OCI-LY3 (cell line): ENCODE measurements at regions not wholly inside any gene's neighbourhood (a gene's known extent, or its start where the extent isn't known, plus 50 kb on each side); places are given as distances from the start of the nearest gene placed in this dataset.

Experiments used
- H2AFZ ChIP-seq: fragments of 200-600, 300-600 bp; shearing (Covaris generic); 2 replicates; pipeline ENCODE4 v1.6.0; 2014; ENCODE audit warnings: antibody characterized with exemption, low read depth, low read length
- H3K27ac ChIP-seq: fragments of 200-600, 300-600 bp; sonication (generic); 2 replicates; pipeline ENCODE4 v1.5.1; 2014; ENCODE audit warnings: mild to moderate bottlenecking, low read length, moderate library complexity, mixed read lengths
- H3K27me3 ChIP-seq: fragments of 200-600, 300-600 bp; sonication (generic); 2 replicates; pipeline ENCODE4 v1.6.1; 2014; ENCODE audit warnings: low read depth, low read length, mixed read lengths
- H3K36me3 ChIP-seq: fragments of 200-600, 300-600 bp; sonication (generic); replicated peaks from 2 replicates; pipeline ENCODE3; 2014; ENCODE audit warnings: low read depth, low read length, mixed read lengths
- H3K4me1 ChIP-seq: fragments of 300-600, 200-600 bp; sonication (generic); 2 replicates; pipeline ENCODE4 v1.6.1; 2014; ENCODE audit warnings: low read length, mixed read lengths
- H3K4me2 ChIP-seq: fragments of 200-600, 300-600 bp; sonication (generic); 2 replicates; pipeline ENCODE4 v1.6.1; 2014; ENCODE audit warnings: low read length, mixed read lengths
- H3K4me3 ChIP-seq: fragments of 300-600, 200-600 bp; sonication (generic); 2 replicates; pipeline ENCODE4 v1.5.1; 2014; ENCODE audit warnings: antibody characterized with exemption, mild to moderate bottlenecking, low read length, moderate library complexity
- H3K79me2 ChIP-seq: fragments of 300-600, 200-600 bp; shearing (Covaris generic); 2 replicates; pipeline ENCODE4 v1.6.1; 2014; ENCODE audit warnings: mild to moderate bottlenecking, low read length, mixed read lengths
- H3K9ac ChIP-seq: fragments of 300-600, 200-600 bp; shearing (Covaris generic); 2 replicates; pipeline ENCODE4 v1.6.0; 2014; ENCODE audit warnings: mild to moderate bottlenecking, low read length, moderate library complexity
- H3K9me3 ChIP-seq: fragments of 200-600, 300-600 bp; shearing (Covaris generic); 2 replicates; pipeline ENCODE4 v1.6.1; 2014; ENCODE audit warnings: low read length, mixed read lengths; ENCODE audit not compliant: insufficient read depth
- H4K20me1 ChIP-seq: fragments of 200-600, 300-600 bp; sonication (generic); 2 replicates; pipeline ENCODE4 v1.6.1; 2016; ENCODE audit warnings: low read length, mixed read lengths; ENCODE audit not compliant: insufficient read depth
- CTCF ChIP-seq: fragments of 200-600, 300-600 bp; sonication (generic); IDR thresholded peaks from 2 replicates; pipeline ENCODE4 v1.5.1; 2014; ENCODE audit warnings: antibody characterized with exemption, low read length, low read depth
- EZH2phosphoT487 ChIP-seq: fragments of 200-600 bp; shearing (Covaris generic); IDR thresholded peaks from 2 replicates; pipeline ENCODE4 v1.6.1; 2018; ENCODE audit warnings: antibody characterized with exemption, mixed run types, low read depth

- no peaks in the 10 kb centered on the region for H3K9me3 ChIP-seq
- no peak overlapping the region for H3K4me3 ChIP-seq
- no peaks in the 10 kb centered on the region for H3K79me2 ChIP-seq
- no peaks in the 10 kb centered on the region for H3K36me3 ChIP-seq
- H2AFZ ChIP-seq: no peak overlapping the region
- TF ChIP-seq CTCF (no peak), EZH2phosphoT487 (no peak)
- H3K9ac ChIP-seq: no peak overlapping the region
- H3K27me3 ChIP-seq: no peaks in the 10 kb centered on the region
- H3K27ac ChIP-seq: no peak overlapping the region
- no peaks in the 10 kb centered on the region for H3K4me1 ChIP-seq
- no peaks in the 10 kb centered on the region for H4K20me1 ChIP-seq
- H3K4me2 ChIP-seq: no peak overlapping the region
These were observed 312.7 kb downstream of the PTPRU start for GRCh38 chr1:29549001-29549400.

- H3K4me1 ChIP-seq: no peaks in the 10 kb centered on the region
- no peaks in the 10 kb centered on the region for H3K36me3 ChIP-seq
- H3K9me3 ChIP-seq: no peaks in the 10 kb centered on the region
- H3K4me2 ChIP-seq: no peak overlapping the region
- H2AFZ ChIP-seq: no peak overlapping the region
- TF ChIP-seq EZH2phosphoT487 (no peak), CTCF (no peak)
- no peaks in the 10 kb centered on the region for H3K27me3 ChIP-seq
- no peak overlapping the region for H3K27ac ChIP-seq
- H4K20me1 ChIP-seq: no peaks in the 10 kb centered on the region
- no peak overlapping the region for H3K4me3 ChIP-seq
- H3K9ac ChIP-seq: no peak overlapping the region
- no peaks in the 10 kb centered on the region for H3K79me2 ChIP-seq
These were observed 311.8 kb downstream of the PTPRU start for GRCh38 chr1:29548091-29548490.

GRCh38 chr1:29547300-29547699 is 311.0 kb downstream of the PTPRU start:
- Histone ChIP-seq H3K9me3 (no peaks in the 10 kb centered on the region), H3K36me3 (no peaks in the 10 kb centered on the region), H3K27me3 (no peaks in the 10 kb centered on the region), H3K9ac (no peak overlapping the region), H3K27ac (no peak overlapping the region), H3K4me3 (no peak overlapping the region), H3K4me1 (no peaks in the 10 kb centered on the region), H3K79me2 (no peaks in the 10 kb centered on the region), H3K4me2 (no peak overlapping the region), H2AFZ (no peak overlapping the region), H4K20me1 (no peaks in the 10 kb centered on the region)
- TF ChIP-seq EZH2phosphoT487: no peak
- TF ChIP-seq CTCF: no peak

- Histone ChIP-seq H3K36me3 (no peaks in the 10 kb centered on the region), H3K4me2 (no peak overlapping the region), H3K27me3 (no peaks in the 10 kb centered on the region), H3K27ac (no peak overlapping the region), H3K9ac (no peak overlapping the region), H3K9me3 (no peaks in the 10 kb centered on the region), H3K79me2 (no peaks in the 10 kb centered on the region), H4K20me1 (no peaks in the 10 kb centered on the region), H3K4me3 (no peak overlapping the region), H2AFZ (no peak overlapping the region), H3K4me1 (no peaks in the 10 kb centered on the region)
- no peak for TF ChIP-seq CTCF
- TF ChIP-seq EZH2phosphoT487: no peak
These were observed 310.2 kb downstream of the PTPRU start for GRCh38 chr1:29546496-29546895.
